ELR (cell line): ENCODE measurements at regions not wholly inside any gene's neighbourhood (a gene's known extent, or its start where the extent isn't known, plus 50 kb on each side); places are given as distances from the start of the nearest gene placed in this dataset.

Source experiments
- DNase-seq: peaks from one replicate; pipeline ENCODE4 v3.0.0-alpha.2; 2015; ENCODE audit warnings: low read depth

DNA sequence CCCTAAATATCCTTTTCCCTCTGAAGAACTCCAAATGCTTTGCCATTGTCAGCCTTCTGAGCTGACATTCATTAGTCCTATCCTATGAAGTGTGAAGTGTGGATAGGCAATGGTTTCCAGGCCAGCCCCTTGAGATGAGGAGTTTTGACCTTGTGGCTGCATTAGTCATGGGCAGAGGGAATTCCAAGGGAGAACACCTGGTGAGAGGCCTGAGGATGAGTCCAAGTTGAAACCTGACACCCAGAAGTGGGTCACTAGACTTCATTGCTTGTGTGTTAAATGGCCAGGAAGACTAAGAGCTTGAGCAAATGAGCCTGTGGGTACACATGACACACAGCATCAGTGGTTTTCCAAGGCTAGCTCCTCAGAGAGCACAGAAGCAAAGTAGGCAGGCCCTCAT, 260.8 kb downstream of the SKAP2 start:
- peak; percentile 20 for DNase-seq

DNA sequence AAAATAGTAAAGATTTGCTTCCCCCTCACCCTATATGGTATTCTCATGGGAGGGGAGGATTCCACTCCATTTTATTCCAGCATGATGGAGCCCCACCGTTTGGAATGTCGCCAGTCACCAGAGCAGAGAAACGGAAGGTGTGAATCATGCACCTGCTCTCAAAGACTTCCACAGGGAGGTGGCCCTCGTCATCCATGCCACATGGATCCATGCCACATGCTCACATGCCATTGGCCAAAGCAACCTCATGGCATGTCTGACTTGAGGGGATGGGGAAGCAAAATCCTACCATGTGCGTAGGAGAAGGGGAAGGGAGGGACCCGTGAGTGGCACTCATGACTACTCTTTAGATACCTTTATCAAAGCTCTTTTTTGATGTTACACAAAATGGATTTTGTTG, 256.0 kb downstream of the SKAP2 start:
- DNase-seq, result no peak

DNA sequence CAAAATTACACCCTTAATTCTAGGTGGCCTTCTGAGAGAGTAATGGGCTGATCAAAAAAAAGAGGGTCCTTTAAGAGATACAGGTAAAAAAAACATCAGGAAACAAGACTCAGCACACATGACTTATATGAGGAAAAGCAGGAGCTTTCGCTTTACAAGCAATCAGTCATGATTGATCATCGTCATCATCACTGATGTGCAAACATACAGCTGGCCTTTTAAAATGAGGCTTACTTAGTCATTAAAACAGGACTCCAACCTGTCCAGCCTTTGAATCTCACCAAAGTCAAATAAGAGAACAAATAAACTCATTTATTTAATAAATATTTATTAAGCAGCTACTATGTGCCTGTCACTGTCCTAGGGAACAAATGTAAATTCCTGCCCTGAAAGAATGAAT, 255.3 kb downstream of the SKAP2 start:
- no peak for DNase-seq

DNA sequence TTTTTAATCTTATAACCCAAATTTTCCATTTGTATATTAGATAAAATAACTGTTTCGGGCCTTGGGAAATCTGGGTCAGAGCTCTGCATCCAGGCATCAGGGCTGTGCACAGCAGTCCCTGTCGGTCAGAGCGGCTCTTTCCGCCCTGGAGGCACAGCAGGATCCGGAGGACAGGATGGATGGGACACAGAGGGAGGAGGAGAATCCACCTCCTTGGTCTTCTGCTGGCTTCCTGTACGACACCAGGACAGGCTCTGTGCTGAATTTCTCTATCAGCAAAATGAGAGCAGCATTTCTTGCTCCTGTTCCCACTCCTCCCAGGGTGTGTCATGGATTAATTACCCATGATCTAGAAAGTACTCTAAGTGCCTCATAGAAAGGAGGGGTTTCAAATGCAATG, 254.9 kb downstream of the SKAP2 start:
- DNase-seq, result no peak

DNA sequence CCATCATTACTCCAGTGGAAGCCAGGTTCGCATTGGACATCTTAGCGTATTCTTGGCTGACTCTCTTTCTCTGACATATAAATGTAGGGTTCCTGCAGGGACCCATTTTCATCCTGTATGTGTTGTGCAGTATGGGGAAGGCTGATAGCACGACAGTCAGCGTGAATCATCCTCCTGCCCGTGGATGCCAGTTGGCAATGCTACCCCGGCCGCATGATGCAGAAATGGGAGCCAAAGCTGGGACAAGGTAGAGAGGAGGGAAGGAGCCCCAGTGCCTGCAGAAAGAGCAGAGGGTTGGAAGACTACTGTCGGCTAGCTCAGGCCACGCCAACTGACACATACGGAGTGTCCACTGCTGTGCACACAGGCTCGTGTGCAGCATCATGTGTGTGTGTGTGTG, 251.6 kb downstream of the SKAP2 start:
- DNase-seq, result no peak

DNA sequence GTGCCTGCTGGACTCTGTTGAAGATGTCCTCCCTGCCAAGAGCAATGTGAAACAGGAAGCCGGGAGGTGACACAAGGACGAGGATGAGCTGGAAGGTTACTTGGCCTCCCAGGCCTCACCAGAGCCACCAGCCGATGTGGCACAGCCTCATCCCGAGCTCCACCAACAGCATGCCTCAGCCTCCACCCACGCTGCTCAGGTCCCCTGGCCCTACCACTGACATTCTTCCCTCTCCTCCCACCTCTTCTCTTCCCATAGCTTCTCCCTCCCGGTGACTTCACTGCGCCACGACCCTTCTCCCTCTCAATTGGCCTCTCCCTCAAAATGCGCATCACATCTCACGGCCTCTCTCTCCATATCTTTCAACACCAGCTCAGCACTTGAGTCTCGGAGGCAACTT, 249.9 kb downstream of the SKAP2 start:
- DNase-seq, result no peak

DNA sequence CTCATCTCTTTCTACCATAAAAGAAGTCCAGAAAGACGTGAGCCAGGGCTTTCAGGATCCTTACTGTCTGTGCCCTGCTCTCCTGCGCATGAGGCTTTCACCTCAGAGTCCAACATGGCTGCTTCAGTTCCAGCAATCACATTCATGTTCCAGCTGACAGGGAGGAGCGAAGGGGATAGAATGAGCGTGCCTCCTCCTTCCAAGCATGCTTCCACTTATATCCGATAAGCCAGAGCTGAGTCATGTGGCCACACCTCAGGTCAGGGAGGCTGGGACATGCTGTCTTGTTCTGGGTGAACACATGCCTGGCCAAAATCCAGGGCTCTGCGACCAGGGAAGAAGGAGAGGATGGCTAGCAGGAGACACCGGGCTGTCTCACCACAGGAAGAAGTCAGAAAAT, 248.2 kb downstream of the SKAP2 start:
- peak; percentile 8 for DNase-seq

DNA sequence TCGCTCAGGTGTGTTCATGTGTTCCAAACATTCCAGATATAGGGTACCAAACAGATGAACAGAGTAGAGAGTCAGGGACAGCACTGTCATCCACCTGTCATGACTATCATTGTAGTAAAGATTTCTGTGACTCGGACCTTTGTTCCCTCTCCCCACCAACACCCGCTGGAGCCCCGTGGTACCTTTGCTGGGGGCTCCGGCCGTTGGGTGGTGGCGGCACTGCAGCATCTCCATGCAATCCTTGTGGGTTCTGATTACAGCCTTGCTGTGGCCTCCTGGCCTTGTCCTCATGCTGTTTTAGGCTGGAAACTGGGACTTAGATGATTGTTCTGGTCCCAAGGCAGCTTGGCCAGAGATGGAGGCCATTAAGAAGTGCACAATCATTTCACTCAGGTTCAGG, 247.3 kb downstream of the SKAP2 start:
- no peak for DNase-seq
